A549 (cell line): ENCODE measurements at regions not wholly inside any gene's neighbourhood (a gene's known extent, or its start where the extent isn't known, plus 50 kb on each side); places are given as distances from the start of the nearest gene placed in this dataset.

Experiments used
- ATAC-seq, 2 experiments: fragments of 200-7000 bp in 1 of 2; fragments of >200 bp in 1 of 2; cut with Nextera tagmentation in 1 of 2; cut with Tn5 transposase in 1 of 2; 3 replicates each; pipeline versions ENCODE4 v1.8.0 to v1.9.1; 2018 to 2020; ENCODE audit warnings: mild to moderate bottlenecking in 1 of 2, moderate library complexity in 1 of 2
- CTCF ChIA-PET: fragments of 300-600 bp; sonication (Branson Sonifier 250); formaldehyde crosslinking; extraction: SDS; loops from one replicate; lab custom pipeline; 2021; ENCODE audit warnings: antibody characterized with exemption, inconsistent platforms; lab: Yijun Ruan, JAX
- POLR2A ChIA-PET: fragments of 350-600 bp; formaldehyde crosslinking; extraction: SDS; loops from one replicate; lab custom pipeline; 2021; ENCODE audit warnings: antibody characterized with exemption, inconsistent platforms; lab: Yijun Ruan, JAX
- DNase-seq, 2 experiments: peaks; one replicate each; pipeline versions ENCODE4 v3.0.0 to v3.0.0-alpha.2; 2011 to 2016; ENCODE audit warnings: low read depth in 1 of 2, low spot score in 1 of 2
- FAIRE-seq: peaks from 2 replicates; lab custom pipeline; 2011; peaks lifted over from hg19 to GRCh38; lab: Jason Lieb, UNC
- H3K27ac ChIP-seq, 2 experiments: fragments of >200 bp; sonication (Bioruptor Twin); formaldehyde crosslinking; 3 replicates each; pipeline ENCODE4 v1.5.1; 2016 to 2017
- H3K4me1 ChIP-seq: fragments of >200 bp; sonication (Bioruptor Twin); formaldehyde crosslinking; 3 replicates; pipeline ENCODE4 v1.6.1; 2016
- H3K4me2 ChIP-seq: fragments of >200 bp; sonication (Bioruptor Twin); formaldehyde crosslinking; 3 replicates; pipeline ENCODE4 v1.6.1; 2016
- H3K4me3 ChIP-seq: fragments of >200 bp; sonication (Bioruptor Twin); formaldehyde crosslinking; 3 replicates; pipeline ENCODE4 v1.5.1; 2016
- H3K9me3 ChIP-seq: fragments of >200 bp; sonication (Bioruptor Twin); formaldehyde crosslinking; 3 replicates; pipeline ENCODE4 v1.6.1; 2016
- CEBPB ChIP-seq, 2 experiments: fragments of >200 bp in 1 of 2; sonication (Bioruptor Twin) in 1 of 2; formaldehyde crosslinking in 1 of 2; IDR thresholded peaks; 2 replicates each; pipeline ENCODE4 v1.6.1; 2012 to 2016
- CHD2 ChIP-seq: fragments of 150-350 bp; IDR thresholded peaks from 2 replicates; pipeline ENCODE4 v1.6.1; 2014; ENCODE audit warnings: low read length; ENCODE audit not compliant: partially characterized antibody
- E2F6 ChIP-seq: IDR thresholded peaks from 2 replicates; pipeline ENCODE4 v1.6.1; 2012; ENCODE audit warnings: low read depth, borderline replicate concordance
- HOXA7 ChIP-seq: fragments of 250-450 bp; sonication (Bioruptor Pico); IDR thresholded peaks from 2 replicates; pipeline ENCODE4 v1.5.0; 2020; ENCODE audit warnings: mild to moderate bottlenecking, moderate library complexity
- RAD21 ChIP-seq, 2 experiments: fragments of >200 bp in 1 of 2; sonication (Bioruptor Twin) in 1 of 2; formaldehyde crosslinking in 1 of 2; IDR thresholded peaks in 1 of 2; conservative IDR thresholded peaks in 1 of 2; 2 replicates in 1 of 2; 3 replicates in 1 of 2; pipeline ENCODE4 v1.6.1; 2012 to 2018; ENCODE audit warnings: inconsistent platforms in 1 of 2
- RARB ChIP-seq: fragments of 250-450 bp; sonication (Bioruptor Pico); IDR thresholded peaks from 2 replicates; pipeline ENCODE4 v1.8.0; 2021; ENCODE audit warnings: mild to moderate bottlenecking, moderate library complexity
- RNF2 ChIP-seq: fragments of 200-600 bp; sonication (generic); IDR thresholded peaks from 2 replicates; pipeline ENCODE4 v1.6.1; 2016; ENCODE audit warnings: low read depth, mild to moderate bottlenecking, antibody characterized with exemption, moderate library complexity, borderline replicate concordance
- SREBF2 ChIP-seq: fragments of 450-650 bp; IDR thresholded peaks from 2 replicates; pipeline ENCODE4 v1.6.1; 2014; ENCODE audit warnings: mild to moderate bottlenecking, moderate library complexity
- ZC3H11A ChIP-seq: fragments of 450-650 bp; IDR thresholded peaks from 2 replicates; pipeline ENCODE4 v1.6.1; 2014; ENCODE audit warnings: antibody characterized with exemption, mild to moderate bottlenecking
- ZFP36 ChIP-seq: fragments of 450-650 bp; IDR thresholded peaks from 2 replicates; pipeline ENCODE4 v1.6.1; 2014; ENCODE audit warnings: borderline replicate concordance; ENCODE audit not compliant: partially characterized antibody
- ZNF302 ChIP-seq: fragments of 250-450 bp; sonication (Bioruptor Pico); IDR thresholded peaks from 2 replicates; pipeline ENCODE4 v1.9.0; 2021; ENCODE audit warnings: inconsistent platforms, mild to moderate bottlenecking, moderate library complexity
- ZSCAN20 ChIP-seq: fragments of 250-450 bp; sonication (Bioruptor Pico); IDR thresholded peaks from 2 replicates; pipeline ENCODE4 v1.8.0; 2022; ENCODE audit warnings: mild to moderate bottlenecking, moderate library complexity
- WGBS: methylation state at CpG from one replicate; pipeline ENCODE4 v1.1.6; 2017; ENCODE audit errors: missing lambda C conversion rate; 5-methylcytosine and 5-hydroxymethylcytosine counted together
- TF ChIP-seq, protein P1 (sequence below): fragments of 450-650 bp; IDR thresholded peaks from 2 replicates; pipeline ENCODE4 v1.6.1; 2014; ENCODE audit warnings: antibody characterized with exemption
- TF ChIP-seq, protein P2 (sequence below): IDR thresholded peaks from 2 replicates; pipeline ENCODE4 v1.6.1; 2012
- TF ChIP-seq, protein P3 (sequence below): fragments of 150-350 bp; IDR thresholded peaks from 2 replicates; pipeline ENCODE4 v1.6.1; 2014; ENCODE audit warnings: low read depth, mild to moderate bottlenecking, low read length
- TF ChIP-seq, protein P4 (sequence below): fragments of 250-450 bp; sonication (Bioruptor Pico); IDR thresholded peaks from 2 replicates; pipeline ENCODE4 v1.5.0; 2020; ENCODE audit warnings: low read depth, mild to moderate bottlenecking, moderate library complexity

DNA sequence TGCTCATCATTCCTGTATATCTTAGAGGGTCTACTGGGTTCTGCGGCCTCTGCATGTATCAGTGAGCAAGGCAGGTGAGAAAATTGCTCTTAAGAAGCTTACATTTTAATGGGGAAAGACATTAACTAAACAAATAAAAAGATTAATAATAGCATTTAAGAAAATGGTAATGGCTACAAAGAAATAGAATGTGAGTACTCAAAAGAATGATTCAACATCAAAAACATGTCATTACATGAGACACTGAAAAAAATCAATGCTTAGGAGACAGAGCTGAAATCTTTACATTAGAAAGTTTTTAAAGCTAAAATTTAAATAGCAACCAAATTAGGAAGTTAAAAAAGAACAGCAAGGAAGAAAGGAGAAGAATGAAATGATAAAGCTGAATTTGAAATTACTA lies 146.9 kb upstream of the PHACTR1 start:
- DNase-seq (no peak), ATAC-seq (no peak), FAIRE-seq (no peak)
- Histone ChIP-seq H3K4me3 (no peak overlapping the region), H3K4me1 (peaks cover 54% of the 10 kb centered on the region), H3K4me2 (no peak overlapping the region), H3K27ac (peak overlapping the region in 1 of 2 experiments; percentile 47; a peak in 2 of 6 replicates), H3K9me3 (no peaks in the 10 kb centered on the region)
- TF ChIP-seq E2F6 (no peak), ZSCAN20 (no peak), ZNF302 (no peak), HOXA7 (no peak), ZFP36 (no peak), RARB (CRISPR knock-in tag) (no peak), RNF2 (no peak), CHD2 (no peak), SREBF2 (no peak), CEBPB (IDR thresholded peaks at IDR 0.05) (no peak), RAD21 (conservative IDR thresholded peaks at IDR 0.05 in 1 of 2, IDR thresholded peaks at IDR 0.05 in 1 of 2) (no peak)
- TF ChIP-seq, protein P1, sequence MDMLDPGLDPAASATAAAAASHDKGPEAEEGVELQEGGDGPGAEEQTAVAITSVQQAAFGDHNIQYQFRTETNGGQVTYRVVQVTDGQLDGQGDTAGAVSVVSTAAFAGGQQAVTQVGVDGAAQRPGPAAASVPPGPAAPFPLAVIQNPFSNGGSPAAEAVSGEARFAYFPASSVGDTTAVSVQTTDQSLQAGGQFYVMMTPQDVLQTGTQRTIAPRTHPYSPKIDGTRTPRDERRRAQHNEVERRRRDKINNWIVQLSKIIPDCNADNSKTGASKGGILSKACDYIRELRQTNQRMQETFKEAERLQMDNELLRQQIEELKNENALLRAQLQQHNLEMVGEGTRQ, result no peak
- ChIA-PET CTCF (interaction anchor here (0.6 to 1.3 kb wide), 2 partner anchors 33 to 266 kb away, joined by 3 to 4 read pairs; no protein-coding TSS in a partner anchor), POLR2A (interaction anchor here (0.7 kb wide), 1 partner anchor 14 kb away, joined by 15 read pairs; no protein-coding TSS in a partner anchor)
- WGBS, result 100% methylated on average over 1 of the region's 1 CpG

- ChIA-PET CTCF (interaction anchor here (0.7 to 1.3 kb wide), 2 partner anchors 32 to 35 kb away, joined by 3 to 4 read pairs; no protein-coding TSS in a partner anchor), POLR2A (no interaction called here)
- TF ChIP-seq ZC3H11A, result no peak
- TF ChIP-seq, protein P2, sequence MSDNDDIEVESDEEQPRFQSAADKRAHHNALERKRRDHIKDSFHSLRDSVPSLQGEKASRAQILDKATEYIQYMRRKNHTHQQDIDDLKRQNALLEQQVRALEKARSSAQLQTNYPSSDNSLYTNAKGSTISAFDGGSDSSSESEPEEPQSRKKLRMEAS, result peak; percentile 30; the same call in 1 of the 2 replicates
- TF ChIP-seq, protein P3, sequence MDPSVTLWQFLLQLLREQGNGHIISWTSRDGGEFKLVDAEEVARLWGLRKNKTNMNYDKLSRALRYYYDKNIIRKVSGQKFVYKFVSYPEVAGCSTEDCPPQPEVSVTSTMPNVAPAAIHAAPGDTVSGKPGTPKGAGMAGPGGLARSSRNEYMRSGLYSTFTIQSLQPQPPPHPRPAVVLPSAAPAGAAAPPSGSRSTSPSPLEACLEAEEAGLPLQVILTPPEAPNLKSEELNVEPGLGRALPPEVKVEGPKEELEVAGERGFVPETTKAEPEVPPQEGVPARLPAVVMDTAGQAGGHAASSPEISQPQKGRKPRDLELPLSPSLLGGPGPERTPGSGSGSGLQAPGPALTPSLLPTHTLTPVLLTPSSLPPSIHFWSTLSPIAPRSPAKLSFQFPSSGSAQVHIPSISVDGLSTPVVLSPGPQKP, result no peak
- TF ChIP-seq, protein P4, sequence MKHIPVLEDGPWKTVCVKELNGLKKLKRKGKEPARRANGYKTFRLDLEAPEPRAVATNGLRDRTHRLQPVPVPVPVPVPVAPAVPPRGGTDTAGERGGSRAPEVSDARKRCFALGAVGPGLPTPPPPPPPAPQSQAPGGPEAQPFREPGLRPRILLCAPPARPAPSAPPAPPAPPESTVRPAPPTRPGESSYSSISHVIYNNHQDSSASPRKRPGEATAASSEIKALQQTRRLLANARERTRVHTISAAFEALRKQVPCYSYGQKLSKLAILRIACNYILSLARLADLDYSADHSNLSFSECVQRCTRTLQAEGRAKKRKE (CRISPR knock-in tag), result no peak
- FAIRE-seq (no peak), ATAC-seq (no peak), DNase-seq (no peak)
- H3K4me1 ChIP-seq, result peaks cover 55% of the 10 kb centered on the region
- no peaks in the 10 kb centered on the region for H3K9me3 ChIP-seq
- H3K4me3 ChIP-seq, result no peak overlapping the region
- 71% methylated on average over 2 of the region's 2 CpGs for WGBS
- H3K4me2 ChIP-seq, result peak overlapping the region; percentile 4; the same call in 2 of the 3 replicates
- H3K27ac ChIP-seq, result peak overlapping the region; percentile 80 to 84
Observed at GRCh38 chr6:12570461-12571030, 146.0 kb upstream of the PHACTR1 start.
